A549 (cell line): ENCODE measurements at regions not wholly inside any gene's neighbourhood (a gene's known extent, or its start where the extent isn't known, plus 50 kb on each side); places are given as distances from the start of the nearest gene placed in this dataset.

Source experiments
- CBX8 ChIP-seq: fragments of 200-600 bp; sonication (generic); IDR thresholded peaks from 2 replicates; pipeline ENCODE4 v1.6.1; 2016
- CTCF ChIP-seq: fragments of >200 bp; sonication (Bioruptor Twin); formaldehyde crosslinking; IDR thresholded peaks from 3 replicates; pipeline ENCODE4 v1.5.1; 2016
- EP300 ChIP-seq, 2 experiments: fragments of >200 bp; sonication (Bioruptor Twin); formaldehyde crosslinking; IDR thresholded peaks; 2 replicates in 1 of 2; 3 replicates in 1 of 2; pipeline ENCODE4 v1.6.1; 2016 to 2017
- MYC ChIP-seq: IDR thresholded peaks from 2 replicates; pipeline ENCODE4 v1.6.1; 2012; ENCODE audit warnings: mild to moderate bottlenecking, inconsistent platforms, low read length, improper control_type of control experiment, borderline replicate concordance
- POLR2A ChIP-seq: IDR thresholded peaks from 2 replicates; pipeline ENCODE4 v1.6.1; 2012; ENCODE audit warnings: mild to moderate bottlenecking, low read length
- TF ChIP-seq, protein P1 (sequence below): fragments of 250-450 bp; sonication (Bioruptor Pico); IDR thresholded peaks from 2 replicates; pipeline ENCODE4 v1.5.0; 2021; ENCODE audit warnings: mild to moderate bottlenecking, moderate library complexity, borderline replicate concordance

GRCh38 chr1:234980291-234980644 lies 148.4 kb downstream of the TOMM20 start:
- TF ChIP-seq MYC (no peak), CTCF (no peak), CBX8 (no peak), POLR2A (no peak), EP300 (IDR thresholded peaks at IDR 0.05) (no peak)
- TF ChIP-seq, protein P1, sequence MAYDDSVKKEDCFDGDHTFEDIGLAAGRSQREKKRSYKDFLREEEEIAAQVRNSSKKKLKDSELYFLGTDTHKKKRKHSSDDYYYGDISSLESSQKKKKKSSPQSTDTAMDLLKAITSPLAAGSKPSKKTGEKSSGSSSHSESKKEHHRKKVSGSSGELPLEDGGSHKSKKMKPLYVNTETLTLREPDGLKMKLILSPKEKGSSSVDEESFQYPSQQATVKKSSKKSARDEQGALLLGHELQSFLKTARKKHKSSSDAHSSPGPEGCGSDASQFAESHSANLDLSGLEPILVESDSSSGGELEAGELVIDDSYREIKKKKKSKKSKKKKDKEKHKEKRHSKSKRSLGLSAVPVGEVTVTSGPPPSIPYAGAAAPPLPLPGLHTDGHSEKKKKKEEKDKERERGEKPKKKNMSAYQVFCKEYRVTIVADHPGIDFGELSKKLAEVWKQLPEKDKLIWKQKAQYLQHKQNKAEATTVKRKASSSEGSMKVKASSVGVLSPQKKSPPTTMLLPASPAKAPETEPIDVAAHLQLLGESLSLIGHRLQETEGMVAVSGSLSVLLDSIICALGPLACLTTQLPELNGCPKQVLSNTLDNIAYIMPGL (CRISPR knock-in tag): no peak
